ENCODE measurements at regions not wholly inside any gene's neighbourhood (a gene's known extent, or its start where the extent isn't known, plus 50 kb on each side); places are given as distances from the start of the nearest gene placed in this dataset.
A peak's percentile ranks its signal among the peaks of the same experiment; 100 is the strongest.

DNA sequence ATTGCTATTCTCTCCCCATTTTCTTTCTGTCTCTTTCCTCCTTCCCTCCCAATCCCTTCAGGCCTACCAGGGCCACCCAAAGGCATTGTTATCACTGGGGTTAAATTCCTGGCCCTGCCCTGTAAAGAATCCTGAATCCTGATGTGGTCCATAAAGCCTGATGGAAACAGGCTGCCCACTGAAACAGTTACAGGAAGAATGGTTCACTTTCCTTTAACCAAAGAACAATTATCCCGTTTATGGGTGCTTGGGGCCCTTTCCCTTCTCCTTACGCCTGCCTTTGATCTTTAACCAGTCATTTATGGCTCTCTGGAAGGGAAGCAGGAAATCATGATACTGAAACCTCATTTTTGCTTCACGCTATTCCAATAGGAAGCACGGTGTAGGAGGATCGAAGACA lies 273.1 kb upstream of the NEBL start:
- Histone ChIP-seq H3K9me3 (no peaks in the 10 kb centered on the region), H3K27ac (no peak overlapping the region), H3K4me1 (peaks cover 28% of the 10 kb centered on the region), H3K27me3 (no peaks in the 10 kb centered on the region), H3K36me3 (replicated peaks in 1 of 2; ENCODE audit: insufficient read depth in 1 of 2, low read depth in 2 of 2) (no peaks in the 10 kb centered on the region), H3K4me3 (no peak overlapping the region)
- ATAC-seq: no peak
- DNase-seq: no peak
- TF ChIP-seq POLR2A (IDR thresholded peaks at IDR 0.05): no peak
- TF ChIP-seq, protein P1, sequence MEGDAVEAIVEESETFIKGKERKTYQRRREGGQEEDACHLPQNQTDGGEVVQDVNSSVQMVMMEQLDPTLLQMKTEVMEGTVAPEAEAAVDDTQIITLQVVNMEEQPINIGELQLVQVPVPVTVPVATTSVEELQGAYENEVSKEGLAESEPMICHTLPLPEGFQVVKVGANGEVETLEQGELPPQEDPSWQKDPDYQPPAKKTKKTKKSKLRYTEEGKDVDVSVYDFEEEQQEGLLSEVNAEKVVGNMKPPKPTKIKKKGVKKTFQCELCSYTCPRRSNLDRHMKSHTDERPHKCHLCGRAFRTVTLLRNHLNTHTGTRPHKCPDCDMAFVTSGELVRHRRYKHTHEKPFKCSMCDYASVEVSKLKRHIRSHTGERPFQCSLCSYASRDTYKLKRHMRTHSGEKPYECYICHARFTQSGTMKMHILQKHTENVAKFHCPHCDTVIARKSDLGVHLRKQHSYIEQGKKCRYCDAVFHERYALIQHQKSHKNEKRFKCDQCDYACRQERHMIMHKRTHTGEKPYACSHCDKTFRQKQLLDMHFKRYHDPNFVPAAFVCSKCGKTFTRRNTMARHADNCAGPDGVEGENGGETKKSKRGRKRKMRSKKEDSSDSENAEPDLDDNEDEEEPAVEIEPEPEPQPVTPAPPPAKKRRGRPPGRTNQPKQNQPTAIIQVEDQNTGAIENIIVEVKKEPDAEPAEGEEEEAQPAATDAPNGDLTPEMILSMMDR (IDR thresholded peaks at IDR 0.05): no peak
- intact Hi-C loops (cut with DNase I): no loop called here
- 74 to 78% methylated on average over 5 of the region's 5 CpGs for WGBS, 2 donors

DNA sequence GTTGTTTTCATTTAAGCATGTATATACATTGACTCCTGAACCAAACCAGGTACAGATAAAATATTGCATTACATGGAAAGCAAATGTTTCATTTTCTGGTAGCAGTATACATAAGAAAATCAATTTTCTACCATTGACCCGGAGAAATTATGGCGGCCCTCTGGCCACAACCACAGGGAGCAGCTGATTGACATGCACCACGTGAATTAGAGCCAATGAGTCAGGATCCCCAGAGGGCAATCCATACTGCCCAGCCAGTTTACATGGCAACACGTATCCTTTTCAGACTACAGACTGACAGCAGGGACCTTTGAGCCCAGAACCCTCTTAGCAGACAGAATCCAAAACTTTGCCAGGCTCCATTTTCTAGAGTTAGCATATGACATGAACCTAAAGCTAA lies 272.2 kb upstream of the NEBL start:
- Histone ChIP-seq H3K36me3 (replicated peaks in 1 of 2; ENCODE audit: insufficient read depth in 1 of 2, low read depth in 2 of 2) (no peaks in the 10 kb centered on the region), H3K9me3 (no peaks in the 10 kb centered on the region), H3K27ac (no peak overlapping the region), H3K4me1 (peaks cover 28% of the 10 kb centered on the region), H3K27me3 (no peaks in the 10 kb centered on the region), H3K4me3 (no peak overlapping the region)
- DNase-seq (peak in 1 of 4 donors; percentile 19), ATAC-seq (no peak)
- 80 to 85% methylated on average over 4 of the region's 4 CpGs for WGBS, 2 donors
- TF ChIP-seq POLR2A (IDR thresholded peaks at IDR 0.05): no peak
- TF ChIP-seq, protein P1 (IDR thresholded peaks at IDR 0.05): no peak
- intact Hi-C loops (cut with DNase I): no loop called here

GRCh38 chr10:21167288-21168010 lies 270.3 kb upstream of the NEBL start:
- ATAC-seq: peak; percentile 51
- Histone ChIP-seq H3K27me3 (no peaks in the 10 kb centered on the region), H3K36me3 (replicated peaks in 1 of 2; ENCODE audit: insufficient read depth in 1 of 2, low read depth in 2 of 2) (no peaks in the 10 kb centered on the region), H3K4me1 (peaks cover 33% of the 10 kb centered on the region), H3K4me3 (no peak overlapping the region), H3K9me3 (no peaks in the 10 kb centered on the region), H3K27ac (peak overlapping the region; percentile 58 to 81 (median 70))
- TF ChIP-seq, protein P1 (IDR thresholded peaks at IDR 0.05): no peak
- no peak for TF ChIP-seq POLR2A (IDR thresholded peaks at IDR 0.05)
- intact Hi-C loops (cut with DNase I): no loop called here
- WGBS, 2 donors: 28 to 36% methylated on average over 8 of the region's 8 CpGs
- DNase-seq: peak in 1 of 4 donors; percentile 10

DNA sequence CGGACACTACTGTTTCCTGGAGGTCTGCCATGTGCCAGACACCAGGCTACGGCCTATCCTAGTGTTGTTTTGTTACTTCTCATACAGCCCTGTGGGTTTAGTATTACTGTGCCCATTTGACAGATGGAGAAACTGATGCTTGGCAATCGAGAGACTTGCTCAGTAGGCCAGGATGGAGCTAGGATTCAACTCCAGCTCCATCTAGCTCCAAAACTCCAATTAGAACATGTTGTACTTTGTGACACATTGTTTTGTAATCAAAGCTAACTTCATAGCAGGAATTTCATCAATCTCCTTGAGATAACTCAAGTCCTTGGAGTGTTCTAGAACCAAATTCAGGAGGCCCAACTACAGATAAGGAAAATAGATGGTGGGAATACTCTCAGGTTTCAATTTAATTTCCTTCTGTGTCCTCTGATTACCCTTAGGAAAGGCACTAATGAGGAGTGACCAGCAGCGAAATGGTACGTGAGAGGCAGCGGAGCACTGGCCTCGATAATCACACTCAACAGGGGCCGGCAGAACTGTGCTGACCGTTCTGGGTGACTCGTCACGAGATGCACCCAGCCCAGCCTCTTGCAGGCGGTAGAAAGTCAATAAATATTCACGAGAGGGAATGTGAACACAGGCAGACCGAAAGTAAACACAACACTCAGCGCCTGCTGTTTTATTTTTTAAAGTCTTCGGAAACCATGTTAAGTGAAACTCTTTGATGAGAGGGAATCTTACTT lies 269.6 kb upstream of the NEBL start:
- ATAC-seq (peak; percentile 89), DNase-seq (peak; percentile 59 to 77 (median 70))
- H3K27ac ChIP-seq: peak overlapping the region; percentile 58 to 81 (median 70)
- H3K36me3 ChIP-seq (replicated peaks in 1 of 2; ENCODE audit: insufficient read depth in 1 of 2, low read depth in 2 of 2): no peaks in the 10 kb centered on the region
- H3K4me3 ChIP-seq: no peak overlapping the region
- intact Hi-C loops (cut with DNase I): no loop called here
- TF ChIP-seq, protein P1 (IDR thresholded peaks at IDR 0.05): no peak
- peak in 1 of 3 donors; percentile 21 for TF ChIP-seq POLR2A (IDR thresholded peaks at IDR 0.05)
- H3K27me3 ChIP-seq: no peaks in the 10 kb centered on the region
- 42 to 54% methylated on average over 15 to 16 of the region's 16 CpGs for WGBS, 2 donors
- no peaks in the 10 kb centered on the region for H3K9me3 ChIP-seq
- peaks cover 26% of the 10 kb centered on the region for H3K4me1 ChIP-seq
